H9 (cell line): ENCODE measurements at regions not wholly inside any gene's neighbourhood (a gene's known extent, or its start where the extent isn't known, plus 50 kb on each side); places are given as distances from the start of the nearest gene placed in this dataset.

Experiments
- DNase-seq: peaks from one replicate; pipeline ENCODE4 v3.0.0-alpha.2; 2017
- H2AFZ ChIP-seq: one replicate; pipeline ENCODE4 v1.6.1; 2013; ENCODE audit warnings: mild to moderate bottlenecking, low read length, control low read depth, moderate library complexity
- H2AK5ac ChIP-seq: 2 replicates; pipeline ENCODE4 v1.6.1; 2013; ENCODE audit warnings: low read length, control low read depth, mixed read lengths; ENCODE audit not compliant: insufficient read length
- H2BK120ac ChIP-seq: one replicate; pipeline ENCODE4 v1.6.1; 2013; ENCODE audit warnings: low read depth, mild to moderate bottlenecking, low read length, control low read depth, inconsistent platforms; ENCODE audit not compliant: poor library complexity, severe bottlenecking
- H2BK12ac ChIP-seq: 2 replicates; pipeline ENCODE4 v1.6.1; 2013; ENCODE audit warnings: low read length, control low read depth, mixed read lengths, low read depth; ENCODE audit not compliant: insufficient read length
- H2BK15ac ChIP-seq: 2 replicates; pipeline ENCODE4 v1.6.1; 2013; ENCODE audit warnings: low read depth, low read length, control low read depth
- H2BK20ac ChIP-seq: one replicate; pipeline ENCODE4 v1.6.1; 2013; ENCODE audit warnings: low read depth, mild to moderate bottlenecking, low read length, control low read depth, inconsistent platforms; ENCODE audit not compliant: poor library complexity, severe bottlenecking
- H2BK5ac ChIP-seq: 2 replicates; pipeline ENCODE4 v1.6.1; 2013; ENCODE audit warnings: low read length, control low read depth, mixed read lengths; ENCODE audit not compliant: insufficient read length
- H3K14ac ChIP-seq: 2 replicates; pipeline ENCODE4 v1.6.1; 2013; ENCODE audit warnings: low read length, control low read depth; ENCODE audit not compliant: insufficient read depth
- H3K18ac ChIP-seq: 2 replicates; pipeline ENCODE4 v1.6.1; 2013; ENCODE audit warnings: low read depth, mild to moderate bottlenecking, mixed read lengths, low read length, control low read depth; ENCODE audit not compliant: insufficient read length
- H3K23ac ChIP-seq: 2 replicates; pipeline ENCODE4 v1.6.1; 2013; ENCODE audit warnings: low read length, control low read depth, mixed read lengths, low read depth; ENCODE audit not compliant: insufficient read length
- H3K23me2 ChIP-seq: 2 replicates; pipeline ENCODE4 v1.6.1; 2013; ENCODE audit warnings: low read depth, mild to moderate bottlenecking, mixed read lengths, low read length, control low read depth; ENCODE audit not compliant: insufficient read length, poor library complexity, severe bottlenecking
- H3K27ac ChIP-seq: 2 replicates; pipeline ENCODE4 v1.5.1; 2013; ENCODE audit warnings: low read length, control low read depth, mixed read lengths, low read depth; ENCODE audit not compliant: insufficient read length
- H3K27me3 ChIP-seq: 2 replicates; pipeline ENCODE4 v1.6.1; 2013; ENCODE audit warnings: low read length, control low read depth, inconsistent platforms; ENCODE audit not compliant: insufficient read depth
- H3K4ac ChIP-seq: 2 replicates; pipeline ENCODE4 v1.6.1; 2013; ENCODE audit warnings: low read depth, mild to moderate bottlenecking, control low read depth, inconsistent platforms, low read length, moderate library complexity
- H3K4me1 ChIP-seq: 2 replicates; pipeline ENCODE4 v1.6.1; 2013; ENCODE audit warnings: low read length, control low read depth, inconsistent platforms; ENCODE audit not compliant: insufficient read depth
- H3K4me2 ChIP-seq: 2 replicates; pipeline ENCODE4 v1.6.1; 2013; ENCODE audit warnings: low read length, control low read depth, mixed read lengths; ENCODE audit not compliant: insufficient read length, insufficient read depth
- H3K56ac ChIP-seq: 2 replicates; pipeline ENCODE4 v1.6.1; 2013; ENCODE audit warnings: low read depth, mild to moderate bottlenecking, mixed read lengths, low read length, control low read depth; ENCODE audit not compliant: insufficient read length
- H3K79me1 ChIP-seq: 2 replicates; pipeline ENCODE4 v1.6.1; 2013; ENCODE audit warnings: low read depth, mild to moderate bottlenecking, moderate library complexity, low read length, control low read depth, inconsistent platforms; ENCODE audit not compliant: insufficient read depth, poor library complexity, severe bottlenecking
- H3K79me2 ChIP-seq: 2 replicates; pipeline ENCODE4 v1.6.1; 2013; ENCODE audit warnings: low read length, control low read depth, inconsistent platforms; ENCODE audit not compliant: insufficient read depth
- H3K9ac ChIP-seq: 2 replicates; pipeline ENCODE4 v1.6.1; 2013; ENCODE audit warnings: low read length, control low read depth, mixed read lengths; ENCODE audit not compliant: insufficient read length; ENCODE audit errors: extremely low read depth
- H3K9me3 ChIP-seq: one replicate; pipeline ENCODE4 v1.6.1; 2013; ENCODE audit warnings: low read depth, low read length, inconsistent platforms; ENCODE audit not compliant: control insufficient read depth
- H3T11ph ChIP-seq: one replicate; pipeline ENCODE4 v1.6.1; 2013; ENCODE audit warnings: mild to moderate bottlenecking, low read length, control low read depth, inconsistent platforms
- H4K20me1 ChIP-seq: one replicate; pipeline ENCODE4 v1.6.1; 2013; ENCODE audit not compliant: control insufficient read depth, insufficient read length, insufficient read depth
- H4K5ac ChIP-seq: 2 replicates; pipeline ENCODE4 v1.6.1; 2013; ENCODE audit warnings: low read depth, mild to moderate bottlenecking, mixed read lengths, low read length, control low read depth; ENCODE audit not compliant: insufficient read length
- H4K8ac ChIP-seq: replicated peaks from 2 replicates; pipeline ENCODE4 v1.6.1; 2013; ENCODE audit warnings: low read length, control low read depth, mixed read lengths, low read depth; ENCODE audit not compliant: insufficient read length
- H4K91ac ChIP-seq: 2 replicates; pipeline ENCODE4 v1.6.1; 2013; ENCODE audit warnings: low read depth, mild to moderate bottlenecking, moderate library complexity, mixed read lengths, low read length, control low read depth; ENCODE audit not compliant: insufficient read length
- H3K27ac Mint-ChIP-seq, 3 experiments: 2 replicates in 2 of 3; 3 replicates in 1 of 3; pipeline ENCODE4 v1.8.0; 2020 to 2021; ENCODE audit warnings: mixed read lengths in 3 of 3, mild to moderate bottlenecking in 1 of 3, moderate library complexity in 1 of 3
- H3K27me3 Mint-ChIP-seq: 2 replicates; pipeline ENCODE4 v1.8.0; 2021; ENCODE audit warnings: low read depth, mild to moderate bottlenecking, moderate library complexity, mixed read lengths
- H3K36me3 Mint-ChIP-seq, 3 experiments: 2 replicates in 2 of 3; 3 replicates in 1 of 3; pipeline ENCODE4 v1.8.0; 2020 to 2021; ENCODE audit warnings: low read depth in 3 of 3, mixed read lengths in 3 of 3; ENCODE audit not compliant: insufficient read depth in 1 of 3
- H3K4me1 Mint-ChIP-seq, 2 experiments: 2 replicates each; pipeline ENCODE4 v1.8.0; 2020; ENCODE audit warnings: mixed read lengths in 2 of 2
- H3K4me3 Mint-ChIP-seq, 2 experiments: 2 replicates in 1 of 2; 3 replicates in 1 of 2; pipeline ENCODE4 v1.8.0; 2020 to 2021; ENCODE audit warnings: mild to moderate bottlenecking in 2 of 2, mixed read lengths in 2 of 2, moderate library complexity in 1 of 2
- H3K9me3 Mint-ChIP-seq, 2 experiments: 2 replicates in 1 of 2; 3 replicates in 1 of 2; pipeline ENCODE4 v1.8.0; 2020; ENCODE audit warnings: mild to moderate bottlenecking in 2 of 2, mixed read lengths in 2 of 2, moderate library complexity in 1 of 2
- CTCF ChIP-seq: fragments of 200-600 bp; sonication (generic); conservative IDR thresholded peaks from 3 replicates; pipeline ENCODE4 v1.8.0; 2021; ENCODE audit warnings: antibody characterized with exemption, mild to moderate bottlenecking
- WGBS: extraction: QIAGEN DNeasy Blood & Tissue Kit; methylation state at CpG from one replicate; pipeline ENCODE4 v1.1.7; 2013; ENCODE audit warnings: missing lambda C conversion rate, low lambda C conversion rate, mixed read lengths; ENCODE audit not compliant: insufficient read length; ENCODE audit errors: extremely low coverage; 5-methylcytosine and 5-hydroxymethylcytosine counted together

DNA sequence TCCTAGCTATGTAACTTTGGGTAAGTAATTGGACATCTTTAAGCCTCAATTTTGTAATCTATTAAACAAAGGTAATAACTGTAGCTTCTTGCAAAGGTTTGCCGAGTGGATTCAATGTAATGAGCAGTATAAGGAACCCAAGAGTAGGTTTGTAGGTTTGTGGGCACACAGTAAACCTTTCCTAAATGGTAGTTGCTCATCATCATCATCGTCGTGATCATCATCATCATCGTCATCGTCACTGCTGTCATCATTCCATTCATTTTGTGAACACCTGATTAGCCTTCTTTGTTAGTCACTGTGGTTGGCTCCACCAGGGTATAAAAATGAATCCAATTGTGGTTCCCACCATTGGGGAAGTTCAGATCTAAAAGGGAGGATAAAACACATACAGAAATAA lies 223.1 kb upstream of the KIRREL3 start:
- no peak overlapping the region for H2BK15ac ChIP-seq
- H4K5ac ChIP-seq = no peak overlapping the region
- no peak for DNase-seq
- 0 out of 2 replicates have a peak, but pooled peaks cover 3% of the 10 kb centered on the region for H3K4me1 ChIP-seq
- no peak overlapping the region for H3T11ph ChIP-seq
- H2BK5ac ChIP-seq = no peak overlapping the region
- Mint-ChIP-seq H3K27me3 (peaks cover 19% of the 10 kb centered on the region), H3K27ac (no peak overlapping the region), H3K9me3 (no peaks in the 10 kb centered on the region; a peak in 1 of 5 replicates), H3K4me3 (no peak overlapping the region), H3K4me1 (peaks cover 6% of the 10 kb centered on the region in 2 experiments), H3K36me3 (no peaks in the 10 kb centered on the region)
- H3K4ac ChIP-seq = no peak overlapping the region
- no CpG with 5 or more reads among the region's 5 CpGs for WGBS
- H2BK120ac ChIP-seq = no peak overlapping the region
- H2AK5ac ChIP-seq = no peak overlapping the region
- no peak overlapping the region for H3K9ac ChIP-seq
- no peaks in the 10 kb centered on the region for H3K79me1 ChIP-seq
- H2AFZ ChIP-seq = no peak overlapping the region
- TF ChIP-seq CTCF = no peak
- H3K79me2 ChIP-seq = no peaks in the 10 kb centered on the region
- no peaks in the 10 kb centered on the region for H3K9me3 ChIP-seq
- no peaks in the 10 kb centered on the region for H4K20me1 ChIP-seq
- no peaks in the 10 kb centered on the region for H3K27me3 ChIP-seq
- no peak overlapping the region for H4K8ac ChIP-seq
- no peak overlapping the region for H3K18ac ChIP-seq
- H2BK20ac ChIP-seq = no peak overlapping the region
- no peak overlapping the region for H3K4me2 ChIP-seq
- H3K56ac ChIP-seq = no peak overlapping the region
- no peaks in the 10 kb centered on the region for H3K23me2 ChIP-seq
- H3K14ac ChIP-seq = no peak overlapping the region
- H2BK12ac ChIP-seq = no peak overlapping the region
- no peak overlapping the region for H3K23ac ChIP-seq
- H3K27ac ChIP-seq = no peak overlapping the region
- H4K91ac ChIP-seq = no peak overlapping the region
